DMS 273 (cell line): ENCODE measurements at regions not wholly inside any gene's neighbourhood (a gene's known extent, or its start where the extent isn't known, plus 50 kb on each side); places are given as distances from the start of the nearest gene placed in this dataset.
A peak's percentile ranks its signal among the peaks of the same experiment; 100 is the strongest.

ENCODE experiments used
- DNase-seq: peaks from one replicate; lab custom pipeline; 2025; ENCODE audit not compliant: unreplicated experiment; lab: John Stamatoyannopoulos, UW

DNA sequence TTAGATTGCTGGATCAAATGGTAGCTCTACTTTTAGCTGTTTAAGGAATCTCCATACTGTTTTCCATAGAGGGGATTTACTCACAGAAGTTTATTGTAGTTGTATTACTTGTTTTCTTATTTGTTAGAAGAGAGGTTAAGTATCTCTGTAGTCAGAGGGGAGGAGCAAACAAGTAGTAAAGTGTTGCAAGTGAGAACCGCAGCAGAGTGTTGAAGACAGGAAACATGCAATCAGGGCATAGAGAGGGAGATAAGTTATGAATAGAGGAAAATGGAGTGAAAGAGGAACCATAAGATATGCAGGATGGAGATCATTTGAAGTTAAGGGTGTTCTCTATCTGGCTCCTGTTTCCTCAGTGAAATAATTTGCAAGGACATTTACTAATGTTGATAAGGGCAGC, 331.4 kb upstream of the TMEM229A start:
- no peak for DNase-seq

DNA sequence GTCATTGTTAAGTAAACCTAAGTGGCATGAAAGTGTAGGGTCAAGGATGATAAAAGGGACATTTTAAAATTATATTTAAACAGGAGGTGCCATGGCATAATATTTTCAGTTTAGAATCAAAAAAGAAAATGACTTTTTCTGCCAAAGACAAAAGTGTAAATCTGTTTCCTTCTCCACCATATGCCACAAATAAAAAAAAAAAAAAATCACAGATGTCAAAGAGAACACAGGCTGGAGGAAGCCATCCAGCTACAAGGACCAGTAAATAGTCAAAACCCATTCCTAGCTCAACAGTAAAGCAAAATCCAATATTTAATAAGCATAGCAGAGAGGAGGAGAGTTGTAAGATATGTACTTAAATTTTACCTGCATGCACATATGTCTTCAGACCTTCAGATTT, 321.3 kb upstream of the TMEM229A start:
- DNase-seq, result no peak

GRCh38 chr7:124351950-124352349, 319.1 kb upstream of the TMEM229A start:
- no peak for DNase-seq

- no peak for DNase-seq
Measured at GRCh38 chr7:124349443-124349842, 316.6 kb upstream of the TMEM229A start.

DNA sequence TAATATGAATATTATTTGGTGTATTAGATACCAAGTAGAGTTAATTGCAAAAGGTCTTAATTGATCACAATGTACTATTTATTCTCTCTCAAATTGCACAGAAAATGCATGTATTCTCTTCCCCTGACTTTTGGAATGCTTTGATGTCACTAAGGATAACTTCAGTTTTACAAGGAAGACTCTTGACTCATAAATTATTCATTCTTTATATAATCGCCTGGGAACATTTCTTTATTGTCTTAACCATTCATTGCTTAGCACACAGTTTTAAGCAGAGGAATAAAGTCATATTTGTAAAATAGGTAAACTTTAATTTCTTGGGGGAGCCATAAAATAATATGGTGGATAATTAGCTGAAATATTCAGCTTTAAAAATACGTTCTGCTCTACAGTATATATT, 306.0 kb upstream of the TMEM229A start:
- DNase-seq, result no peak

GRCh38 chr7:124330731-124331407, 298.0 kb upstream of the TMEM229A start:
- no peak for DNase-seq

- DNase-seq, result no peak
Measured at GRCh38 chr7:124328774-124329173, 295.9 kb upstream of the TMEM229A start.

- DNase-seq, result no peak
Measured at GRCh38 chr7:124324262-124324661, 291.4 kb upstream of the TMEM229A start.

DNA sequence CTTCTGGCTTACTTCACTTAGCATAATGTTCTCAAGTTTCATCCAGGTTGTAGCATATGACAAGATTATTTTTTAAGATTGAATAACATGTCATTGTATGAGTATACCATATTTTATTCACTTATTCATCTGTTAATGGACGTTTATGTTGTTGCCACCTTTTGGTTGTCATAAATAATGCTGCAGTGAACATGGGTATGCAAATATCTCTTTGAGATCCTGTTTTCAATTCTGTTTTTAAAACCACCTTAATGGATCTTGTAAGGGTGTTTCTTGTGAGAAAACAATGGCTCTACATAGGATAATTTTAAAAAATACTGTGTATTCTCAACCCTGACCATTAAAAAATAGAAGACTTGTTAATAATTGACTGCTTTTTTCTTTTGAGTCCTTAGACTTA, 290.7 kb upstream of the TMEM229A start:
- no peak for DNase-seq

DNA sequence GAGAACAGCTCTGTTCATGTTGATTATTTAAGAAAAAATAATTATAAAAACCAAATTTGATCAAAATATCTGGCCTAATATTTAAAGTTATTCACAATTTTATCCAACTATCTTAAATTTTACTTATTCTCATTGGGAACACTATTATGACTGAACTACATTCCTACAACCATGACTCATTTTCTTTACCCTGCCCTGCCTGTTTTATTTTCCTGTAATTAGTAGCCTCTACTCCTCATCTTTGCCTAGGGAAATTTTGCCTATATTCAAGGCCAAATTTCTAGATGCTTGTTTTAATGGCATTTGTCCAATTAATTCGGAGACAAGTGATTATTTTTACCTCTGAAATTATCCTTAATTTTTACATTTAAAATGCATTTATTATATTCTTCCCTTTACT, 289.7 kb upstream of the TMEM229A start:
- DNase-seq, result no peak

GRCh38 chr7:124318721-124319450, 286.0 kb upstream of the TMEM229A start:
- DNase-seq, result no peak

GRCh38 chr7:124310934-124311390, 278.1 kb upstream of the TMEM229A start:
- no peak for DNase-seq

DNA sequence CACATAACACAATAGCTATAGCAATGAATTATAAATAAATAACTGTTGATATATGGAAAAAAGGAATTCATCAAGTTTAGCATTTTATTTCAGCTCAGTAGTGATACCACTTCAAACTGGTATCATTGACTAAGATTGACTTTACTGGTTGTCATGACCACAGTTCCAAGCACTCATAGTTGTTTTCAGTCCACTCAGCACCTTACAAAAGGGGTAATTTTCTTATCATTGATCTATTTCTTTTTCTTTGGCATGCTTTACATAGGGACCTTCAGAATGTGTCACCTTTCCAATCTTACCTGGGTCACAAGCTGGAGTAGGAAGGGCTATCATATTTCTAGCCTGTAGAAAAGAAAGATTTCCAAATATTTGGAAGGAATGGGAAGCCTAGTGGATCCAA, 275.5 kb upstream of the TMEM229A start:
- no peak for DNase-seq

- DNase-seq, result no peak
Measured at GRCh38 chr7:124295289-124295688, 262.4 kb upstream of the TMEM229A start.

GRCh38 chr7:124284937-124285336, 252.1 kb upstream of the TMEM229A start:
- DNase-seq, result no peak

GRCh38 chr7:124276005-124276622, 243.2 kb upstream of the TMEM229A start:
- peak; percentile 71 for DNase-seq

- DNase-seq, result no peak
Measured at GRCh38 chr7:124275411-124275810, 242.5 kb upstream of the TMEM229A start.

- DNase-seq, result no peak
Measured at GRCh38 chr7:124269774-124270173, 236.9 kb upstream of the TMEM229A start.

DNA sequence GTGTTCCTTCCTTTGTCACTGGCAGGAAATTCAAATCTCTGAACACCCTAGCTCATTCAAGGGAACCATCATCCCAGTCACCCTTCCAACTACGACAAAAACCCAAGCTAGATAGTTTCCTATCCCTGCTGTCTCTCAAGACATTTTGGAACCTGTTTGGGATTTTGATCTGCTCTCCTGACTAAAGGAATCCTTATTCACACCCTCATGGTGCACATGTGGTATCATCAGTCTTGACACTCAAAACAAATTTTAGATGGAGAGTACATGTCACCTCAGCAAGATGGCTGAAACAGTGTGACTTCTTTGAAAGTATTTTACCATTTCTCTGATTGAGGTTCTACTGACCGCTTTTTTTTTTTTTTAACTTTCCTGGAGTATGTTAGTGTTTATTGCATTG, 234.3 kb upstream of the TMEM229A start:
- no peak for DNase-seq

DNA sequence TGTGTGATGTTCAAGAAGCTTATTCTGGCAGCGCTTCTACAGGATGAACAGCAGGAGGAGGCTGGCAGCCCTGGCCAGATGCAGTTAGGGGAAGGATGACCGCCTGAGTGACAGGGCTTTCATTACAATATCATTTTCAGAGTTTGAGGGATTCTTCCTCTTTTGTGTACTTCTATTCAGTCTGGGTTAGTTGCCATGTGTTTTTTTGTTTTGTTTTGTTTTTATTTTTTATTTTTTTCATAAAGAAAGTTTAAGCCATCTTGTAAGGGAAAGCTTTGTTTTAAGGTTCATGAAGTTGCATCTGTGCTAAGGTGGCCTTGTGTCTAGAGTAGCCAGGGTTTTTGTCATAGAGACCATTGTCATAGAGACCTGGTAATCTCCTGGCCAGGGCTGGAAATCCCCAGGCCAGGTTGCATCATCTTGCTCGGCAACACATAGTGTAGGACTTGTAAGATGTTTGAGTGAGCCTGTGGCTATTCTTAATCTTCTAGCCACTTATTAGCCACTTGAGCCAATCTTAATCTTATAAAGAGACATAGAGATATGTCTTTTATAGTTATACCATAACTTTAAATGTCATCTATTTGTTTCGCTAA, 230.5 kb upstream of the TMEM229A start:
- no peak for DNase-seq

- DNase-seq, result no peak
Measured at GRCh38 chr7:124261710-124262109, 228.8 kb upstream of the TMEM229A start.
